GM18868 (cell line): ENCODE measurements at regions not wholly inside any gene's neighbourhood (a gene's known extent, or its start where the extent isn't known, plus 50 kb on each side); places are given as distances from the start of the nearest gene placed in this dataset.
A peak's percentile ranks its signal among the peaks of the same experiment; 100 is the strongest.
"Not testable (repeated sequence)": the region's sequence is repeated elsewhere in the genome, so short reads cannot be mapped to it uniquely, and the experiment has no call there.

Experiments
- ATAC-seq: cut with Tn5 transposase; IDR thresholded peaks from one replicate; pipeline ENCODE4 v1.9.1; 2021; ENCODE audit warnings: mild to moderate bottlenecking, moderate library complexity; ENCODE audit not compliant: unreplicated experiment

- ATAC-seq, result no peak
Observed at GRCh38 chr1:118578276-118578675, 393.2 kb upstream of the SPAG17 start.

- ATAC-seq, result no peak
Observed at GRCh38 chr1:118575060-118575459, 390.0 kb upstream of the SPAG17 start.

- no peak for ATAC-seq
Observed at GRCh38 chr1:118564961-118565703, 380.1 kb upstream of the SPAG17 start.

DNA sequence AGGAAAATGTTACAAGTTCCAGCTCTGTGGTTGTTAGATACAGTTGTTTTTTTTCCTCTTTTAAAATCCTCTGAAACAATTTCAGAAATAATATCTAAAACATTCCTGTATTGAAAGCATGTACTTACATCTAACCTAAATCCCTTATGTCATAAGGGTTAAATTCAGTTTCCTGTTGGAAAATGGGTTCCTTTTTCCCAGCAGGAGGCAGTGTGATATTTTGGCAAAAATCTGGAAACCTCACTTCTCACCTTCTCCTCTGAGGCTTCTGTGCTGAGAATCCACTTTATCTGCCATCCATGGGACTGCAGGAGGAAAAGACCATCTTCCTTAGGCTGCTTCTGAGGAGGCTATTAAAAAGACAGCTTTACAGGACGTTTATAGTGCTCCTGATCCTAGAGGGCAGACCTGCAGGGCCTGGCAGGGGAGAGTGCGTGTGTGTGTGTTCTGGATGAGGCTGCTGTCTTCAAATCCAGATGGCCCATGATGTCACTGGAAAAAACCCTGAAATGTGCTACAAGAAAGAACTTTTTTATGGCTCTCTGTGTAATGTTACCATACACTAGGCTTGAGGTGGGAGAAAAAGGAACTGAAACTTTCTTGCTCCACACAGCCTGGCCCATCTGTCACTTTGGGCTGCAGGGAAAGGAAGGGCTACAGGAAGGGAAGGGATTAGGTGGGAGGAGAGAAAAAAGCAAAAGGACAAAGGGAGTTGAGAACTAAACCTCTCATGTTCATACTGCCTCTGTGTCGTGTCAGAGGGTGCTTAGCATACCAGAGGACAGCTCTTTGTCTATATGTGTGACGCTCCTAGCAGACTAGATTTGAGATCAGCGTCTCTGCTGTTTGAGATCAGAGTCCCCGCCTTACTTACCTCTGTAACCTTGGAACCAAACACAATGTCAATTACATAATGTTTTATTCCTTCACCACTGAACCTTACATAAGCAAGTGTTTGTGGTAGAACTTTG is 379.2 kb upstream of the SPAG17 start:
- ATAC-seq, result peak; percentile 89

DNA sequence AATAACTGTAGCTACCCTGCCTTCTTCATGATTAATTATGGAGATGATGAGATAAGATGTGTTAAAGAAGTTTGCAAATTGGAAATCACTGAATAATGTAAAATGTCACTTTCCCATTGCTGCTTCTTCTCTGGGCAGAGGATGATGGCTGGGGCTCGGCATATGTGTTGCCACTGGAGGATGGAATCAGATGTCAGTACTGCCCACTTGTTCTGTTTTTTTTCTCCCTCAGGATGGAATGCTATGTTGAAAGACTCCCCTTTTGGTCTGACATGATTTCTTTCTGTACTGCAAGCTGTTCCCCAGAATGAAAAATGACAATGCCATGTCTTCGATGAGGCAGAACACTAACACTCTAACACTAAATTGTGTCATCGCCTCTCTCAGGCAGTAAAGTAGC is 373.9 kb upstream of the SPAG17 start:
- ATAC-seq, result no peak

DNA sequence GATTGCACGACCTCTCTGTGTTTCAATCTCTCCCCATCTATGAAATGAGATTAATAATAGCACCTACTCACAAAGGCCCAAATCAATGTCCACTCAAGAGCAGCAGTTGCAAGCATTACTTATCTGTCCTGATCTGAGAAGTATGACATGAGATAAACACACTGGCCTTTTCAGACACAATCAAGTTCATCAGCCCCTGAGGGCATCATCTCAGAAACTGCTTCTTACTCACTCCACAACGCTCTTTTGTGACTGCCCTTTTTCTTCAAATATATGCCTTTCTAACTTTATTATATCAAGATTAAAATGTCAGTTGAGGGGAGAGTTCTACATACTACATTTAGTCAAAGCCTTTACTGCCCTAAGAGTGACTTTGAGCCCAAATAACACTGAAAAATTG is 371.9 kb upstream of the SPAG17 start:
- ATAC-seq, result no peak

GRCh38 chr1:118555638-118556037 is 370.6 kb upstream of the SPAG17 start:
- ATAC-seq, result no peak

- ATAC-seq, result no peak
Observed at GRCh38 chr1:118535901-118536300, 350.9 kb upstream of the SPAG17 start.

DNA sequence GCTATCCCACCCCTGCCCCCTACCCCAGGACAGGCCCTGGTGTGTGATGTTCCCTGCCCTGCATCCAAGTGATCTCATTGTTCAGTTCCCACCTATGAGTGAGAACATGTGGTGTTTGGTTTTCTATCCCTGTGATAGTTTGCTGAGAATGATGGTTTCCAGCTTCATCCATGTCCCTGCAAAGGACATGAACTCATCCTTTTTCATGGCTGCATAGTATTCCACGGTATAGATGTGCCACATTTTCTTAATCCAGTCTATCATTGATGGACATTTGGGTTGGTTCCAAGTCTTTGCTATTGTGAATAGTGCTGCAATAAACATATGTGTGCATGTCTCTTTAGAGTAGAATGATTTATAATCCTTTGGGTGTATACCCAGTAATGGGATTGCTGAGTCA is 326.9 kb upstream of the SPAG17 start:
- ATAC-seq, result not testable (repeated sequence)

DNA sequence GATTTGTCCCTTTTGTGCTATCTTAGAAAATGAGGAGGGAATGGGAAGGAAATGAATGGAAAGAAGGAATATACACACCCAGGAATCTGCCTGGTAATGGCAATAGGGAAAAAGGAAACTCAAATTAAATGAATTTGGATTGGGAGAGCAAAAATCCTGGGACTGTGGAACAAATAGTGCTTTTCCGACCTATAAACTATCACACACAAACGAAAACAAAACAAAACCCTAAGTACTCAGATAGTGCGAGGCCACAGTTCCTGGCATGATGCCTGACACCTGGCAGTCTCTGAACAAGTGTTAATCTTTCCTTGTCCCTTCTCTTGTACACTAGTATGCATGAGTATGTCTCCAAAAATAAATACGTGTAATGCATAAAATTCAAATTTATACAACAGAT is 319.8 kb upstream of the SPAG17 start:
- no peak for ATAC-seq

DNA sequence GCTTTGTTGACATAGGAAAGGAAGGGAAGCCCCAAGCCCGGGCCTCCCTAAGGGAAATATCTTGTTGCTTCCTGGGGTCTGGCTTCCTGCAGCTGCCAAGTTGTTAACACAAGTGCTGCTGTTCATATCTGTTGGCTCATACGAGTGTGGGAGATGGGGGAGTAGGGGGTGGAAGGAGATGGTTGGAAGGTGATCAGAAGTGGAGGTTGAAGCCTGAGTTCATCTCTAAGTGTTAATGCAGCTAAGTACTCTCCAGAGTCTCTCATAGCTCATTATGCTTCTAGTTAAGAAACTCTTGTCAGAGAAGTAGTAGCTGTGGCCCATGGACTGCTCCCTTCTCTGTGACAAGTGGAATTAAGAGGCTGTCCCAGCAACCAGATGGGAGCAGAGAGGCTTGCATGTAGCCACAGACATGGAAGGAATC is 319.2 kb upstream of the SPAG17 start:
- ATAC-seq, result no peak

DNA sequence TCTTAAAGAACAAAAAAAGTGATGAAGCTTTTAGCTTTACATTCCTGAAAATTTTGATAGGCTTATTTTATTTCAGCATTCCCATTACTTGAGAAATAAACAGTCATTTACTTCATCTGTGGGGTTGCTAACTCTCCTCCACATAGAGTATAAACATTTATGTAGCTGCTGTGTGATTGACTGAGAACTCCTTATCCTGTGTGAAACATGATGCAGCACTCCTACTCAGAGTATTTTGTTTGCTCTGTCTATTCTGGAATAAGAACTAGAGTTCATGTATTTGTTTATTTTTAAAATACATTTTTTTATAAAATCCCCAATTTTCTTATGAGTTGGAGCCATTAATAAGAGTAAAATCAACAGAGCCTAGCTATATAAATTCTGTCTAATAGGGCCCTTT is 318.7 kb upstream of the SPAG17 start:
- no peak for ATAC-seq

- ATAC-seq, result no peak
Observed at GRCh38 chr1:118494998-118495397, 310.0 kb upstream of the SPAG17 start.

DNA sequence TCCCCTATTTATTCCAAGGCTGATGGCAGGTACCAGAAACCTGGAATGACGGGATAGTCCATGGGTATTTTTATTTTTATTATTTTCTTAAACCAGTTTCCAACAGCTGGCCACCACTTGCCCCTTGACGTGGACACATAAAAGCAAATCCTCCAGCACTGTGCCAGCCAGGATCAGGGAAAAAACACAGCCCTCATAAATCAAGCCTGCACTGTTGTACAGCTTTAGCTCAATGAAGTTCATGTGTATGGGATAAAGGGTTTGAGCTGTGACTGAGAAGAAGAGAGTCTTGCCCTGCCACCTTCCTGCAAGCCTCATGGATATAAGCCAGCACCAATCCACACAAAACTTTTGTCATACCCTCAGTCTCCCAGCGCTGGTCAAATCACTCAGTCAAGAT is 303.8 kb upstream of the SPAG17 start:
- no peak for ATAC-seq

GRCh38 chr1:118487932-118488331 is 302.9 kb upstream of the SPAG17 start:
- ATAC-seq, result no peak

DNA sequence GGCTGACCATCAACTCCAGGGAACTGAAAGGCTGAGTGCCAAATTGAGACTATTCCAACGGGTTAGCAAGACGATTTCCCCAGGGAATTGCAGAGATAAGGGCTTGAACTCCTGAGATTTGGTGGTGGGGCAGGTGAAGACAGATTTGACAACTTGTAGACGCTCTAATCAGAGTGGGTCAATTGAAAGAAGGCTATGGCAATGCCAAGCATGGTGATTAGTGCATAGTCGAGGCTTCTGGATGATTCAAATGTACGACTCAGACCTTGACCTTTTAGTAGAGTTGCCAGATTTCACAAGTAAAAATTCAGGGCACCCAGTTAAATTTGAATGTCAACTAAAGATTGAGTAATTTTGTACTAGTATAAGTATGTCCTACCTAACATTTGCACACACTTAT is 302.1 kb upstream of the SPAG17 start:
- ATAC-seq, result no peak

DNA sequence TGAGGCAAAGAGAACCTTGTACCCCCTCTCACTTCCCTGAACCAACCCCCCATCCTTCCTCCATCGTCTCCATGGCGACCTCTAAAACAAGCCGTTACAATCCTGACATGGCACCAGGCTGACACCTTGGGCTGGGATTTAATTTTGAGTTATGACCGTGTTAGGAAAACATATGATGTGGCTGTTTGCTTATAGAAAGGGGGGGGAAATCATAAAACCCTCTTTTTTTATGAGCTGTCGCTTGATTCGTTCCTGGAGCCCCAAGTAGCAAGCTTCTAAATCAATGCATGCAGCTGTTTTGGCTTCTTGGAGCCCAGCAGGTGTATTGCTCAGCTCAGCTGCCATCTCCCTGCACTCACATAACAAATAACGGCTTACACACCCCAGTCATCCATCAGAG is 301.2 kb upstream of the SPAG17 start:
- ATAC-seq, result no peak

DNA sequence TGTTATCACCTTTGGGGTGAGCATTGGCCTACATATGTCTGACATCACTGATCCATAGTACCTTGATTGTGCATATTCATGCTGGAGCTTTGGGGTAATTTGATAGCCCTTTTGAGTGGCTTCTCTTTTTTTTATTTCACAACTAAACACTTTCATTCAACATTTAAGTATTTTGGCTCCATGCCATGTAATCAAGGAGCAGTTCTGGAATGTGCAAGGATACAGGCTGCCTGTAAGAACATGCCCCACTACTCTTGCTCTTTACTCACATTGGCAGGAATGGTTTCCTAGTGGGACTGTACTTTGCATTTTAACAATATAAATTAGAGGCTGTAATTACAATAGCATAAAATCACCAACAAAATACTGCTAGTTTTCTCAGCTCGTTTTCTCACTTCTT is 300.7 kb upstream of the SPAG17 start:
- no peak for ATAC-seq

- no peak for ATAC-seq
Observed at GRCh38 chr1:118484893-118485292, 299.9 kb upstream of the SPAG17 start.

- no peak for ATAC-seq
Observed at GRCh38 chr1:118483245-118484006, 298.4 kb upstream of the SPAG17 start.

- no peak for ATAC-seq
Observed at GRCh38 chr1:118481126-118481525, 296.1 kb upstream of the SPAG17 start.
